GM23248 (cell line): ENCODE measurements at regions not wholly inside any gene's neighbourhood (a gene's known extent, or its start where the extent isn't known, plus 50 kb on each side); places are given as distances from the start of the nearest gene placed in this dataset.

ENCODE experiments used
- EZH2 ChIP-seq: fragments of 200-600 bp; sonication (generic); IDR thresholded peaks from 2 replicates; pipeline ENCODE4 v1.6.1; 2018; ENCODE audit warnings: antibody characterized with exemption, mild to moderate bottlenecking; ENCODE audit not compliant: insufficient read depth, poor library complexity, severe bottlenecking
- EZH2phosphoT487 ChIP-seq: fragments of 200-600 bp; sonication (generic); IDR thresholded peaks from 2 replicates; pipeline ENCODE4 v1.6.1; 2018; ENCODE audit warnings: antibody characterized with exemption, moderate library complexity, mild to moderate bottlenecking, low read depth; ENCODE audit not compliant: insufficient read depth

- TF ChIP-seq EZH2 (no peak), EZH2phosphoT487 (no peak)
Observed at GRCh38 chr2:155151472-155151871, 453.0 kb downstream of the KCNJ3 start.
